DOHH2 (cell line): ENCODE measurements at regions not wholly inside any gene's neighbourhood (a gene's known extent, or its start where the extent isn't known, plus 50 kb on each side); places are given as distances from the start of the nearest gene placed in this dataset.

Experiments used
- EZH2phosphoT487 ChIP-seq: fragments of 200-600 bp; sonication (generic); IDR thresholded peaks from 2 replicates; pipeline ENCODE4 v1.6.1; 2017; ENCODE audit warnings: borderline replicate concordance, mild to moderate bottlenecking, antibody characterized with exemption, low read length, moderate library complexity, mixed read lengths
- TF ChIP-seq, protein P1 (sequence below): fragments of 200-600 bp; sonication (generic); IDR thresholded peaks from one replicate; pipeline ENCODE4 v1.5.1; 2014; ENCODE audit warnings: antibody characterized with exemption, mild to moderate bottlenecking, low read depth, low read length; ENCODE audit not compliant: poor library complexity, severe bottlenecking

DNA sequence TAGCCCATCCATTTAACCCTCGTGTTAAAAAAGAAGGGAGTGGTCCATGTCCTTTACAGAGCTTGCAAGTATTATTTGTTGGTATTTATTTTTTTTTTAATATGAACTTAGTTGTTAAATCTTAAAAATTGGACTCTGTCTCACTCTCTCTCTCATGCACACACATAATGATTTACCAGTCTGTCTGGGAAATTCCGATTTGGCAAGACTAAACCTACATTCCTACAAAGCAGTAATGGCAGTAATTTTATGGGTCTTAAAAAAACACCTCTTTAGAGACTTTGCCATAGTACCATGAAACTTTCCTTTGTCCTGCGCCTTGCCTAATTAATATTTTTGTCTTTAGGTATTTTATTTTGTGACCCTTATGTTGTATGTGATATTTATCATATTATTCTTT is 239.5 kb upstream of the PPP1R3A start:
- TF ChIP-seq, protein P1, sequence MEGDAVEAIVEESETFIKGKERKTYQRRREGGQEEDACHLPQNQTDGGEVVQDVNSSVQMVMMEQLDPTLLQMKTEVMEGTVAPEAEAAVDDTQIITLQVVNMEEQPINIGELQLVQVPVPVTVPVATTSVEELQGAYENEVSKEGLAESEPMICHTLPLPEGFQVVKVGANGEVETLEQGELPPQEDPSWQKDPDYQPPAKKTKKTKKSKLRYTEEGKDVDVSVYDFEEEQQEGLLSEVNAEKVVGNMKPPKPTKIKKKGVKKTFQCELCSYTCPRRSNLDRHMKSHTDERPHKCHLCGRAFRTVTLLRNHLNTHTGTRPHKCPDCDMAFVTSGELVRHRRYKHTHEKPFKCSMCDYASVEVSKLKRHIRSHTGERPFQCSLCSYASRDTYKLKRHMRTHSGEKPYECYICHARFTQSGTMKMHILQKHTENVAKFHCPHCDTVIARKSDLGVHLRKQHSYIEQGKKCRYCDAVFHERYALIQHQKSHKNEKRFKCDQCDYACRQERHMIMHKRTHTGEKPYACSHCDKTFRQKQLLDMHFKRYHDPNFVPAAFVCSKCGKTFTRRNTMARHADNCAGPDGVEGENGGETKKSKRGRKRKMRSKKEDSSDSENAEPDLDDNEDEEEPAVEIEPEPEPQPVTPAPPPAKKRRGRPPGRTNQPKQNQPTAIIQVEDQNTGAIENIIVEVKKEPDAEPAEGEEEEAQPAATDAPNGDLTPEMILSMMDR: no peak
- no peak for TF ChIP-seq EZH2phosphoT487
